Transverse colon (tissue), 4 donors: ENCODE measurements at regions not wholly inside any gene's neighbourhood (a gene's known extent, or its start where the extent isn't known, plus 50 kb on each side); places are given as distances from the start of the nearest gene placed in this dataset.

Source experiments
- CTCF ChIP-seq, 5 experiments: fragments of 200-600 bp in 3 of 5; fragments of 450-650 bp in 2 of 5; sonication (generic) in 3 of 5; IDR thresholded peaks; 1 replicate in 2 of 5; 2 replicates in 3 of 5; pipeline ENCODE4 v1.5.1; 2016 to 2017; ENCODE audit warnings: antibody characterized with exemption in 5 of 5, inconsistent platforms in 3 of 5, mild to moderate bottlenecking in 2 of 5, moderate library complexity in 1 of 5
- EP300 ChIP-seq: sonication (generic); formaldehyde crosslinking; IDR thresholded peaks from one replicate; pipeline ENCODE4 v1.6.1; 2017; ENCODE audit warnings: antibody characterized with exemption, low read depth
- POLR2A ChIP-seq: fragments of 450-650 bp; IDR thresholded peaks from one replicate; pipeline ENCODE4 v1.6.1; 2016; ENCODE audit warnings: antibody characterized with exemption, mild to moderate bottlenecking, moderate library complexity
- POLR2AphosphoS5 ChIP-seq, 3 donors: sonication (generic); formaldehyde crosslinking; IDR thresholded peaks; one replicate each; pipeline ENCODE4 v1.6.1; 2016; ENCODE audit warnings: antibody characterized with exemption in 3 of 3

GRCh38 chr10:76695069-76695468 is 942.5 kb downstream of the KCNMA1 start:
- TF ChIP-seq EP300: no peak
- no peak for TF ChIP-seq CTCF (IDR thresholded peaks at IDR 0.05)
- no peak for TF ChIP-seq POLR2AphosphoS5 (IDR thresholded peaks at IDR 0.05)
- TF ChIP-seq POLR2A: no peak
